Nucleus accumbens (tissue), 56 donors: ENCODE measurements at regions not wholly inside any gene's neighbourhood (a gene's known extent, or its start where the extent isn't known, plus 50 kb on each side); places are given as distances from the start of the nearest gene placed in this dataset.
"Not testable (repeated sequence)": the region's sequence is repeated elsewhere in the genome, so short reads cannot be mapped to it uniquely, and the experiment has no call there.

Source experiments
- DNase-seq, 56 donors: peaks; one replicate each; lab custom pipeline; 2025; lab: John Stamatoyannopoulos, UW

DNA sequence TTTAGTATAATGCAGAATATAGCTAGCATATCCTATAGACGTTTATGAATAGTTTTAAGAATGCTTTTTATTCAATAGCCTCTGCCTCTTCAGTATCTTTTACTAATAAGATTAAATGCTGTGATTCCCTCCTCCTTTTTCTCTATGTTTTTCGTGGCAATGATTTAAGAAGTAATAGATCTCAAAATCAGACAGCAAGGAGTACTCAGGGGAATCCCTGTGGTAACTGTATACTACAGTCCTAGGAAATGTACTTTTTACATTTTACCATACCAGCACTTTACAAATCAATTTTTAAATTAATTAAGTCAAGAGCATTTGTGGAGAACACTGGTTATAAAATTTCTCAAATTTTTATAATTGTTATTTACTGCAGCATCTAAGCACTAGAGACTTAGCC lies 240.6 kb upstream of the CAND1 start:
- no peak for DNase-seq

GRCh38 chr12:67034110-67034879 lies 234.9 kb upstream of the CAND1 start:
- no peak for DNase-seq

GRCh38 chr12:67035121-67035520 lies 234.0 kb upstream of the CAND1 start:
- no peak for DNase-seq

DNA sequence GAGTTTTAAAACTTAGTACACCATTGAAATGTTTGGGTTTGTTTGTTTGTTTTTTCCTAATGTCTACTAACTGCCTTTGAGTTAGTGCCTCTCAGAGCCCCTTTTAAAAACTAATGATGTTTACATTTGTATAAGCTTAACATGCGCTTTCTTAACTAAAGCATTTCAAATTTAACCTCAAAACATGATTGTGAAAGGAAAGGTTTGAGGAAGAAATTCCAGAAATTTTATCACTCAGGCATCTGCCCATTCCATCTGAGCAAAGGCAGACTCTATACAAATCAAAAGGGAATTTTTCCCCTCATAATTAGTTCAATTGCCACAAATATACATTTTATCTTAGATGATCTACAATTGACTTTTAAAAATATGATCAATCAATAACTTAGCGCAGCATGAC lies 230.7 kb upstream of the CAND1 start:
- no peak for DNase-seq

GRCh38 chr12:67039995-67040860 lies 228.9 kb upstream of the CAND1 start:
- peak in 1 of 56 donors; percentile 1 for DNase-seq

GRCh38 chr12:67040861-67041137 lies 228.4 kb upstream of the CAND1 start:
- no peak for DNase-seq

- DNase-seq, result no peak
Measured at GRCh38 chr12:67042697-67043131, 226.4 kb upstream of the CAND1 start.

DNA sequence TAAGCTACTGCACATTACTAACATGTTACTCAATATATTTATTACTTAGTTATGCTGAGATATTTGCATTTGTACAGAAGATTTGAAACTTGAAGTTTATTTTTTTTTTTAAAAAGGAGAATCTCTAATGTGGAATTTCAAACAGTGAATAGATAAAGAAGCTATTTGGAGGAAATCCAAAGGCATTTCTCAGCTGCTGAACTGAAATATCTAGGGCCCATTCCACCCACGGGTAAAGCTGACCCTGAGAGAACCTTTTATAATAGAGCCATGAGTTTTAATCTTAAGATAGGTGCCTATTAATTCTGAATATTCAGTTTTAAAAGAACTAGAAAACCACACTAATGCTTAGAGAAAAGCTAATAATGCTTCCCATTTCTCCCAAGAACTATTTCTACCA lies 225.4 kb upstream of the CAND1 start:
- no peak for DNase-seq

DNA sequence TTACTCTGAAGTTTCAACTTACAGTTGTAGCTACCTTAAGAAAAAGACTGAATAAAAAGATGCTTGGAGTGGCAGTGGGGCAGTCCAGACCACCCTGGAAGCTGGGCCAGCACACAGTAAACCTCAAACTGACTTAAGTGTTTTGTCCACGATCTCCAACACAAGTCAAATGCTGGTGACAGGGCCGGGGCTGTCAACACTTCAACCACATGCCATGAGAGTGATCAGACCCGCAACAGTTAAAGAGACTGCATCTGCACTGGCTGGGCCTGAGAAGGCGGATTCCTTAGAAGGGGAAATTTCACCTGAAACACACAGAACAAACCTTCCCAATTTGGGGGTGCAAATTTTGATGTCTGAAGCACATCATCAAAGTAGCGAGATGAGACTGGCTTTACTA lies 223.5 kb upstream of the CAND1 start:
- no peak for DNase-seq

DNA sequence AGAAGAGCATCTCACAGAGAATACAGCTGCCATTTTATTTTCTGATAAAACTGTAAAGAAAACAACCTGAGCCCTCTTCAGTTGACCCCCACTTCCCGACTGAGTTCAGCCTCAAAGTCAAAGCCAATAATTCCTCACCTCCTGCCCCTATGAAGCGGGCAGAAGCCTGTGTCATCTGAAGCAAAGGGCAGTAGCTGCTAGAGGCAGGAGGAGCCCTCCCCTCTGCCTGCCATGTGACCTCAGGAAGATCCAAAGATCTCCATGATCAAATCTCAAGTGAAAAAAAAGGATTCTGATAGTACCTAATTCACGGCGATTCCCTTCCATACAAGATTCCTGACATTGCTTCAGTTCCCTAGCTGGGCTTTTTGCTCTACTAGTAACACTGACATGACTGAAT lies 223.1 kb upstream of the CAND1 start:
- no peak for DNase-seq

DNA sequence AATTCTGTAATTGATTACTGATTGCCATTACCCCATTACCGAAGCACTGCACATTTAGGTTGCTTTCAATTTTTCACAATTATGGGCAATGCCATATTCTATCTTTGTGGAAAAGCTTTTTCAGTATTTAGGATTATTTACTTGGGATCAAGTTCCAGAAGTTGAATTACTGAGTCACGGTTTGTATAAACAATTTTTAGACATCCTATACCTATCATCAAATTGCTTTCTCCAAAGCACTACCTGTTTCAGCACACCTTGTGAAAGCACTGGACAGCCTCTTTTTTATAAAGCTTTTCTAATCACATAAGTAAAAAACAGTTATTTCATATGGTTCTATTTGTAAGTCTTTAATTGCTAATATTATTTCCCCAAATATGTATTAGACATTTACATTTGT lies 221.5 kb upstream of the CAND1 start:
- no peak for DNase-seq

DNA sequence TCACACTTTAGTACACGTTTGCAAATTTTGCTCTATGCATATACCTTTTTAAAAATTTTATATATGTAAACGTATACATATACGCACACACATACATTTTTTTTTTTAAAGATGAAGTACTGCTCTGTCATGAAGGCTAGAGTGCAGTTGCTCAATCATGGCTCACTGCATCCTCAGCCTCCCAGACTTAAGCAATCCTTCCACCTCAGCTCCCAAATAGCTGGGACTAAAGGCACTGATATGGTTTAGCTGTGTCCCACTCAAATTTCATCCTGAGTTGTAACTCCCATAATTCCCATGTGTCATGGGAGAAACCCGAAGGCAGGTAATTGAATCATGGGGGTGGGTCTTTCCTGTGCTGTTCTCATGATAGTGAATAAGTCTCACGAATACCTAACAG lies 220.8 kb upstream of the CAND1 start:
- DNase-seq, result no peak

DNA sequence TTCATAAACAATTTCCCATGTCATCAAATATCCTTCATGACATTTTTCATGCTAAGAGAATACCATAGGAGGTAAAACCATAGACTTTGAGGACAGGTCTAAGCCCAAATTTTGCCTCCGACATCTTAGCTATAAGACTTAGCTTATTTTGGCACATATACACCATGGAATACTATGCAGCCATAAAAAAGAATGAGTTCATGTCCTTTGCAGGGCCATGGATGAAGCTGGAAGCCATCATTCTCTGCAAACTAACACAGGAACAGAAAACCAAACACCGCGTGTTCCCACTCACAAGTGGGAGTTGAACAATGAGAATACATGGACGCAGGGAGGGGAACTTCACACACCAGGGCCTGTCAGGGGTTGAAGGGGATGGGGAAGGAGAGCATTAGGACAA lies 220.0 kb upstream of the CAND1 start:
- DNase-seq, result not testable (repeated sequence)

- no peak for DNase-seq
Measured at GRCh38 chr12:67052981-67053380, 216.2 kb upstream of the CAND1 start.

GRCh38 chr12:67056329-67056728 lies 212.8 kb upstream of the CAND1 start:
- no peak for DNase-seq

GRCh38 chr12:67057072-67057471 lies 212.1 kb upstream of the CAND1 start:
- no peak for DNase-seq

DNA sequence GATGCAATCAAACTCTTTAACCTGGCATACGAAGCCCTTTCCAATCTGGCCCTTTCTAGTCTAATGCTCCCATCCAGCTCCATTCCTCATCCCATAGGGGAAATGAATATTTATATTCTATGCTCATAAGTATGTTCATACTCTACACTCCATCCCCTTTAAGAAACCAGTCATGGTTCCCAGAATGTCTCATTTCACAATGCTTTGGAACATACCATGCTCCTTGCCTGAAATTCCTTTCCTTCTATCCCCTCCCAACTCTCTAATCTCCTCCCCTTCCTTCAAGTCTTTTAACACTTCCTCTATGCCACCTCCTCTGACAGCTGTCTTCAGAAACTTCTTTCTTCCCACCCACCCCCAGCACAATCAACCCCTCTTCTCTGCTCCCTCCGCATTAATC lies 207.0 kb upstream of the CAND1 start:
- no peak for DNase-seq

DNA sequence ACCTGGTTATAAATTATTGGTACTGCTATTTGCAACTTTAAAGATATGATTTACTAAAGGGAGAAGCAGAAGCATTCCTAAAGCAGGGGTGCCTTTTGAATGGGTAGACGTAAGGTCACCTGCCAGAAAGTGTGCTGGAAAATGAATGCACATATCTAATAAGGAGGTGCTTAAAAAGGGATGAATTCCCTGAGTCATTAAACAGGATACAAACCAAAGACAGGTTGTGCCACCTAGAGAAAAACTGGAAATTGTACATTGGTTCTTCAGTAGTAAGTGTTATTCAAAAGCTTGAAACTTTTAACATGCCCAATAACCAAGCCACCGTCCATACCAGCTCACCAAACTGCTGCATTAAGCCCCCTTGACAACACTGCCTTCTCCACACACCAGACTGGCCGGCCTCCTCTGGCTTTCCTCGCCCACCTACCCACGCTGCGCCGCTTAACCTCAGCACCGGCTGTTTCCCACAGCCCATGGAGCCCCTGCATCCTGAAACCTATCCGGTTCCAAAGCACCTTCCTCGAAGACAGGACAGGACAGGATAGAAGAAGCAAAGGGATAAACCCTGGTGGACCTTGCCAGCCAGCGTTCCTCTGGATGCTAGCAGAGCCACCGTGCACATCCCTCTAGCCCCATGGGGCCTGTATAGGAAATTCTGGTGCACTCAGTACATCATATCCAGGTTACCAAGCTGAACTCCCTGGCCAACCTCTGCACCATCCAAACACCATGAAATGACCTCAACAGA lies 201.5 kb upstream of the CAND1 start:
- DNase-seq, result peak in 3 of 56 donors; percentile 3 to 19 (median 8)

- DNase-seq, result peak in 2 of 56 donors; percentile 8 to 10
Measured at GRCh38 chr12:67068204-67068731, 200.9 kb upstream of the CAND1 start.

- peak in 11 of 56 donors; percentile 5 to 39 (median 17) for DNase-seq
Measured at GRCh38 chr12:67068761-67069450, 200.3 kb upstream of the CAND1 start.
